ENCODE measurements at regions not wholly inside any gene's neighbourhood (a gene's known extent, or its start where the extent isn't known, plus 50 kb on each side); places are given as distances from the start of the nearest gene placed in this dataset.

- Histone ChIP-seq H3K9me3 (no peaks in the 10 kb centered on the region), H3K4me3 (no peak overlapping the region), H3K27ac (no peak overlapping the region), H3K4me1 (no peaks in the 10 kb centered on the region), H3K27me3 (no peaks in the 10 kb centered on the region), H3K36me3 (no peaks in the 10 kb centered on the region)
- DNase-seq (ENCODE audit: low spot score in 2 of 2), result no peak
- whole genome bisulfite sequencing, 2 donors, result 84 to 85% methylated on average over 2 of the region's 2 CpGs
- no peak for TF ChIP-seq EP300 (IDR thresholded peaks at IDR 0.05)
Observed at GRCh38 chr7:24403557-24403956, 119.6 kb downstream of the NPY start.

GRCh38 chr7:24404315-24404714 is 120.3 kb downstream of the NPY start:
- WGBS, 2 donors, result 89 to 96% methylated on average over 6 of the region's 6 CpGs
- Histone ChIP-seq H3K36me3 (no peaks in the 10 kb centered on the region), H3K27me3 (no peaks in the 10 kb centered on the region), H3K4me1 (no peaks in the 10 kb centered on the region), H3K9me3 (no peaks in the 10 kb centered on the region), H3K4me3 (no peak overlapping the region), H3K27ac (no peak overlapping the region)
- DNase-seq (ENCODE audit: low spot score in 2 of 2), result no peak
- TF ChIP-seq POLR2A (IDR thresholded peaks at IDR 0.05) (no peak), EP300 (IDR thresholded peaks at IDR 0.05) (no peak)
- TF ChIP-seq, protein P1, sequence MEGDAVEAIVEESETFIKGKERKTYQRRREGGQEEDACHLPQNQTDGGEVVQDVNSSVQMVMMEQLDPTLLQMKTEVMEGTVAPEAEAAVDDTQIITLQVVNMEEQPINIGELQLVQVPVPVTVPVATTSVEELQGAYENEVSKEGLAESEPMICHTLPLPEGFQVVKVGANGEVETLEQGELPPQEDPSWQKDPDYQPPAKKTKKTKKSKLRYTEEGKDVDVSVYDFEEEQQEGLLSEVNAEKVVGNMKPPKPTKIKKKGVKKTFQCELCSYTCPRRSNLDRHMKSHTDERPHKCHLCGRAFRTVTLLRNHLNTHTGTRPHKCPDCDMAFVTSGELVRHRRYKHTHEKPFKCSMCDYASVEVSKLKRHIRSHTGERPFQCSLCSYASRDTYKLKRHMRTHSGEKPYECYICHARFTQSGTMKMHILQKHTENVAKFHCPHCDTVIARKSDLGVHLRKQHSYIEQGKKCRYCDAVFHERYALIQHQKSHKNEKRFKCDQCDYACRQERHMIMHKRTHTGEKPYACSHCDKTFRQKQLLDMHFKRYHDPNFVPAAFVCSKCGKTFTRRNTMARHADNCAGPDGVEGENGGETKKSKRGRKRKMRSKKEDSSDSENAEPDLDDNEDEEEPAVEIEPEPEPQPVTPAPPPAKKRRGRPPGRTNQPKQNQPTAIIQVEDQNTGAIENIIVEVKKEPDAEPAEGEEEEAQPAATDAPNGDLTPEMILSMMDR (IDR thresholded peaks at IDR 0.05), result no peak

DNA sequence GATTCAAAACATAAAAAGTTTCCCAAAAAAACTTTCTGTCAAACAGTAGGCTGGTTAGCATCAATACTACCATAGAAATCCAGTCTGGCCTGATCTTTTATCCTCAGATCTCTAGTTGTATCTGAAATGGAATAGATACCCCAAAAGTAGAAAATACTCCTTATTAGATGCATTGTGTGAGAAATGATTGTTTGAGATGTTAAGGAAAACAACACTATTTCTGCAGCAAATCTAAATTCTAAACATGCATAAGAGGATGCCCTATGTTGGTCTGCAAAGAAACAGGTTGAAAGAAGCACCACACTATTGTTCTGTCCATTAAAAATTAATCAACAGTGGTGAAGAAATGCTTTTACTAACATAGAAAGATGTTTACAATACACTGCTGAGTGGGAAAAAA is 121.0 kb downstream of the NPY start:
- no peak overlapping the region for H3K4me3 ChIP-seq
- no peak for DNase-seq (ENCODE audit: low spot score in 2 of 2)
- H3K9me3 ChIP-seq, result no peaks in the 10 kb centered on the region
- no peak for TF ChIP-seq POLR2A (IDR thresholded peaks at IDR 0.05)
- TF ChIP-seq EP300 (IDR thresholded peaks at IDR 0.05), result no peak
- TF ChIP-seq, protein P1 (IDR thresholded peaks at IDR 0.05), result no peak
- no peaks in the 10 kb centered on the region for H3K36me3 ChIP-seq
- no peak overlapping the region for H3K27ac ChIP-seq
- H3K27me3 ChIP-seq, result no peaks in the 10 kb centered on the region
- no peaks in the 10 kb centered on the region for H3K4me1 ChIP-seq

- no peak for DNase-seq (ENCODE audit: low spot score in 2 of 2)
- Histone ChIP-seq H3K27me3 (no peaks in the 10 kb centered on the region), H3K9me3 (no peaks in the 10 kb centered on the region), H3K36me3 (no peaks in the 10 kb centered on the region), H3K4me3 (no peak overlapping the region), H3K27ac (no peak overlapping the region), H3K4me1 (no peaks in the 10 kb centered on the region)
- 62 to 68% methylated on average over 4 of the region's 4 CpGs for WGBS, 2 donors
- TF ChIP-seq POLR2A (IDR thresholded peaks at IDR 0.05) (no peak), EP300 (IDR thresholded peaks at IDR 0.05) (no peak)
- TF ChIP-seq, protein P1 (IDR thresholded peaks at IDR 0.05), result no peak
Observed at GRCh38 chr7:24406053-24406788, 122.2 kb downstream of the NPY start.

DNA sequence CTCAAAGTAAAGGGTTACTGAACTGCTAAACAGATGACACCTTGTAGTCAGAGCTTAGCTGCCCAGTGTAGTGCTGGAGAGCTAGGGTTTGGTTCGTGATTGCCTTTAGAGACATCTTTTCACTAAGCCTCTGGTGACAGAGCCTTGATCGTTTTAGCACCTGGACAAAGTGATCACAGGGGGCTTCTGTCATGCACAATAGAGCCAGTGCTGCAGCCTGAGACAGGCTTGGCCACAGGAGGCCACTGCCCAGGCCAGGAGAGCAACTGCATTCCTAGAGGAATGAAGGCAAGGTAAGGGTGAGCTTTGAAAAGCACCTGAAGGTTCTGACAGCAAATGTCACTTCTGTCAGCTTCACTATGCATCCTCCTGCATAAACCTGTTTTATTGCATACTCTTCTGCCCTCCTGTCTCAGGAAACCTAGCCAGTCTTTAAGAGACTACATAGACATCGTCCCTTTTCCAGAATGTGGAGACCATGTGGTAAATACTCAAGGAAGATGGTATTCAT is 122.9 kb downstream of the NPY start:
- no peaks in the 10 kb centered on the region for H3K36me3 ChIP-seq
- no peak for DNase-seq (ENCODE audit: low spot score in 2 of 2)
- H3K27me3 ChIP-seq, result no peaks in the 10 kb centered on the region
- 55% methylated on average over 3 of the region's 3 CpGs for WGBS, 2 donors
- TF ChIP-seq EP300 (IDR thresholded peaks at IDR 0.05), result no peak
- TF ChIP-seq, protein P1 (IDR thresholded peaks at IDR 0.05), result no peak
- no peak overlapping the region for H3K4me3 ChIP-seq
- H3K27ac ChIP-seq, result no peak overlapping the region
- H3K4me1 ChIP-seq, result no peaks in the 10 kb centered on the region
- H3K9me3 ChIP-seq, result no peaks in the 10 kb centered on the region
